ENCODE measurements at regions not wholly inside any gene's neighbourhood (a gene's known extent, or its start where the extent isn't known, plus 50 kb on each side); places are given as distances from the start of the nearest gene placed in this dataset.

GRCh38 chr18:56021136-56021808 lies 433.3 kb upstream of the TCF4 start:
- no peak for DNase-seq (ENCODE audit: extremely low spot score)
- no peaks in the 10 kb centered on the region for H3K4me1 ChIP-seq
- H3K27me3 ChIP-seq: no peaks in the 10 kb centered on the region
- intact Hi-C loops (cut with DNase I): no loop called here
- WGBS: 88% methylated on average over 1 of the region's 1 CpG
- H3K36me3 ChIP-seq: no peaks in the 10 kb centered on the region
- TF ChIP-seq CTCF (IDR thresholded peaks at IDR 0.05) (no peak), POLR2A (IDR thresholded peaks at IDR 0.05; ENCODE audit: low read depth) (no peak), EP300 (IDR thresholded peaks at IDR 0.05) (no peak), POLR2AphosphoS5 (IDR thresholded peaks at IDR 0.05) (no peak)
- H3K27ac ChIP-seq (replicated peaks in 1 of 4): no peak overlapping the region
- no peaks in the 10 kb centered on the region for H3K9me3 ChIP-seq
- H3K4me3 ChIP-seq: no peak overlapping the region

GRCh38 chr18:56019908-56020307 lies 431.9 kb upstream of the TCF4 start:
- no peaks in the 10 kb centered on the region for H3K36me3 ChIP-seq
- H3K27me3 ChIP-seq: no peaks in the 10 kb centered on the region
- DNase-seq (ENCODE audit: extremely low spot score): no peak
- TF ChIP-seq POLR2A (IDR thresholded peaks at IDR 0.05; ENCODE audit: low read depth) (no peak), EP300 (IDR thresholded peaks at IDR 0.05) (no peak), CTCF (IDR thresholded peaks at IDR 0.05) (no peak), POLR2AphosphoS5 (IDR thresholded peaks at IDR 0.05) (no peak)
- intact Hi-C loops (cut with DNase I): no loop called here
- WGBS: 80% methylated on average over 5 of the region's 5 CpGs
- H3K27ac ChIP-seq (replicated peaks in 1 of 4): no peak overlapping the region
- H3K9me3 ChIP-seq: no peaks in the 10 kb centered on the region
- H3K4me1 ChIP-seq: no peaks in the 10 kb centered on the region
- no peak overlapping the region for H3K4me3 ChIP-seq

- DNase-seq (ENCODE audit: extremely low spot score): no peak
- Histone ChIP-seq H3K9me3 (no peaks in the 10 kb centered on the region), H3K4me1 (no peaks in the 10 kb centered on the region), H3K27ac (replicated peaks in 1 of 4) (no peak overlapping the region), H3K36me3 (no peaks in the 10 kb centered on the region), H3K27me3 (no peaks in the 10 kb centered on the region), H3K4me3 (no peak overlapping the region)
- intact Hi-C loops (cut with DNase I): no loop called here
- 74% methylated on average over 2 of the region's 2 CpGs for WGBS
- no peak for TF ChIP-seq POLR2A (IDR thresholded peaks at IDR 0.05; ENCODE audit: low read depth)
- no peak for TF ChIP-seq POLR2AphosphoS5 (IDR thresholded peaks at IDR 0.05)
- TF ChIP-seq CTCF (IDR thresholded peaks at IDR 0.05): no peak
These were observed 431.2 kb upstream of the TCF4 start for GRCh38 chr18:56019156-56019555.

- no peaks in the 10 kb centered on the region for H3K27me3 ChIP-seq
- no peak overlapping the region for H3K27ac ChIP-seq (replicated peaks in 1 of 4)
- no peak for TF ChIP-seq EP300 (IDR thresholded peaks at IDR 0.05)
- no peak for TF ChIP-seq CTCF (IDR thresholded peaks at IDR 0.05)
- TF ChIP-seq POLR2A (IDR thresholded peaks at IDR 0.05; ENCODE audit: low read depth): no peak
- no peak for TF ChIP-seq POLR2AphosphoS5 (IDR thresholded peaks at IDR 0.05)
- H3K9me3 ChIP-seq: peaks cover 0 to 7% (median 0%) of the 10 kb centered on the region in 4 donors
- H3K36me3 ChIP-seq: no peaks in the 10 kb centered on the region
- no peak overlapping the region for H3K4me3 ChIP-seq
- no peak for DNase-seq (ENCODE audit: extremely low spot score)
- intact Hi-C loops (cut with DNase I): no loop called here
- no peaks in the 10 kb centered on the region for H3K4me1 ChIP-seq
- 73% methylated on average over 1 of the region's 1 CpG for WGBS
These were observed 421.4 kb upstream of the TCF4 start for GRCh38 chr18:56009411-56009810.

- Histone ChIP-seq H3K27ac (replicated peaks in 1 of 4) (no peak overlapping the region), H3K4me1 (peaks cover 0 to 5% (median 0%) of the 10 kb centered on the region in 4 donors), H3K36me3 (no peaks in the 10 kb centered on the region), H3K9me3 (no peaks in the 10 kb centered on the region), H3K27me3 (no peaks in the 10 kb centered on the region), H3K4me3 (no peak overlapping the region)
- intact Hi-C loops (cut with DNase I): no loop called here
- DNase-seq (ENCODE audit: extremely low spot score): no peak
- 78% methylated on average over 5 of the region's 5 CpGs for WGBS
- no peak for TF ChIP-seq EP300 (IDR thresholded peaks at IDR 0.05)
- no peak for TF ChIP-seq POLR2A (IDR thresholded peaks at IDR 0.05; ENCODE audit: low read depth)
- TF ChIP-seq CTCF (IDR thresholded peaks at IDR 0.05): no peak
- no peak for TF ChIP-seq POLR2AphosphoS5 (IDR thresholded peaks at IDR 0.05)
These were observed 415.7 kb upstream of the TCF4 start for GRCh38 chr18:56003720-56004088.
